GM19239 (cell line): ENCODE measurements at regions not wholly inside any gene's neighbourhood (a gene's known extent, or its start where the extent isn't known, plus 50 kb on each side); places are given as distances from the start of the nearest gene placed in this dataset.

Experiments
- DNase-seq: peaks from one replicate; pipeline ENCODE4 v3.0.0; 2011; ENCODE audit warnings: low spot score; ENCODE audit not compliant: insufficient read length
- FAIRE-seq: peaks from 2 replicates; lab custom pipeline; 2011; peaks lifted over from hg19 to GRCh38; lab: Jason Lieb, UNC

- DNase-seq, result no peak
- no peak for FAIRE-seq
These were observed 97.7 kb downstream of the CRYAA start for GRCh38 chr21:43266534-43266933.

- DNase-seq (no peak), FAIRE-seq (no peak)
These were observed 93.6 kb downstream of the CRYAA start for GRCh38 chr21:43262427-43262826.
